GM23248 (cell line): ENCODE measurements at regions not wholly inside any gene's neighbourhood (a gene's known extent, or its start where the extent isn't known, plus 50 kb on each side); places are given as distances from the start of the nearest gene placed in this dataset.

Experiments used
- DNase-seq: peaks from one replicate; pipeline ENCODE4 v3.0.0-alpha.2; 2015
- H2AFZ ChIP-seq: fragments of 200-600 bp; sonication (generic); 2 replicates; pipeline ENCODE4 v1.6.1; 2016; ENCODE audit warnings: antibody characterized with exemption
- H3F3A ChIP-seq: fragments of 200-600 bp; sonication (generic); 2 replicates; pipeline ENCODE4 v1.6.1; 2016; ENCODE audit warnings: mild to moderate bottlenecking, antibody characterized with exemption, mixed run types; ENCODE audit not compliant: insufficient read depth
- H3K27ac ChIP-seq: fragments of 200-600 bp; sonication (generic); 2 replicates; pipeline ENCODE4 v1.5.1; 2016; ENCODE audit warnings: mild to moderate bottlenecking
- H3K27me3 ChIP-seq: fragments of 200-600 bp; sonication (generic); replicated peaks from 2 replicates; pipeline ENCODE4 v1.6.1; 2016; ENCODE audit warnings: mild to moderate bottlenecking; ENCODE audit not compliant: insufficient read depth
- H3K36me3 ChIP-seq: fragments of 200-600 bp; sonication (generic); 2 replicates; pipeline ENCODE4 v1.6.1; 2016; ENCODE audit warnings: low read depth, mild to moderate bottlenecking
- H3K4me1 ChIP-seq: fragments of 200-600 bp; sonication (generic); 2 replicates; pipeline ENCODE4 v1.6.1; 2016; ENCODE audit warnings: mild to moderate bottlenecking; ENCODE audit not compliant: insufficient read depth
- H3K4me2 ChIP-seq: fragments of 200-600 bp; sonication (generic); one replicate; pipeline ENCODE4 v1.6.1; 2016; ENCODE audit warnings: mild to moderate bottlenecking; ENCODE audit not compliant: unreplicated experiment
- H3K4me3 ChIP-seq: fragments of 200-600 bp; sonication (generic); 2 replicates; pipeline ENCODE4 v1.5.1; 2016; ENCODE audit warnings: mild to moderate bottlenecking
- H3K79me2 ChIP-seq: fragments of 200-600 bp; sonication (generic); 2 replicates; pipeline ENCODE4 v1.6.1; 2016; ENCODE audit warnings: mild to moderate bottlenecking; ENCODE audit not compliant: insufficient read depth
- H3K9ac ChIP-seq: fragments of 200-600 bp; sonication (generic); 2 replicates; pipeline ENCODE4 v1.6.1; 2016; ENCODE audit warnings: mild to moderate bottlenecking
- H3K9me2 ChIP-seq: fragments of 200-600 bp; sonication (generic); 2 replicates; pipeline ENCODE4 v1.6.1; 2016; ENCODE audit warnings: mixed run types, mild to moderate bottlenecking, moderate library complexity; ENCODE audit not compliant: insufficient read depth
- H3K9me3 ChIP-seq: fragments of 200-600 bp; sonication (generic); one replicate; pipeline ENCODE4 v1.6.1; 2017; ENCODE audit warnings: low read depth
- H4K20me1 ChIP-seq: fragments of 200-600 bp; sonication (generic); 2 replicates; pipeline ENCODE4 v1.6.0; 2016; ENCODE audit not compliant: insufficient read depth
- EZH2 ChIP-seq: fragments of 200-600 bp; sonication (generic); IDR thresholded peaks from 2 replicates; pipeline ENCODE4 v1.6.1; 2018; ENCODE audit warnings: antibody characterized with exemption, mild to moderate bottlenecking; ENCODE audit not compliant: insufficient read depth, poor library complexity, severe bottlenecking
- EZH2phosphoT487 ChIP-seq: fragments of 200-600 bp; sonication (generic); IDR thresholded peaks from 2 replicates; pipeline ENCODE4 v1.6.1; 2018; ENCODE audit warnings: antibody characterized with exemption, moderate library complexity, mild to moderate bottlenecking, low read depth; ENCODE audit not compliant: insufficient read depth
- WGBS, 2 experiments: methylation state at CpG; one replicate each; pipeline ENCODE4 v1.1.6; 2015 to 2017; ENCODE audit warnings: low lambda C conversion rate in 2 of 2, low coverage in 1 of 2; ENCODE audit errors: missing lambda C conversion rate in 2 of 2; 5-methylcytosine and 5-hydroxymethylcytosine counted together
- in situ Hi-C: fragments of 300-500 bp; cut with MboI; formaldehyde crosslinking; loops from 2 replicates; pipeline ENCODE4 v1.15.0; 2020

GRCh38 chr2:193231634-193232033 is 1036.9 kb upstream of the TMEFF2 start:
- Histone ChIP-seq H3K27me3 (no peaks in the 10 kb centered on the region), H3F3A (no peaks in the 10 kb centered on the region), H3K9ac (no peak overlapping the region), H3K4me1 (no peaks in the 10 kb centered on the region), H3K9me3 (no peaks in the 10 kb centered on the region), H3K9me2 (no peaks in the 10 kb centered on the region), H3K4me3 (no peak overlapping the region), H3K36me3 (no peaks in the 10 kb centered on the region), H3K79me2 (no peaks in the 10 kb centered on the region), H3K4me2 (no peak overlapping the region), H3K27ac (no peak overlapping the region), H4K20me1 (no peaks in the 10 kb centered on the region), H2AFZ (no peak overlapping the region)
- DNase-seq: no peak
- WGBS, 2 experiments: 23 to 25% methylated on average over 2 of the region's 2 CpGs
- TF ChIP-seq EZH2phosphoT487 (no peak), EZH2 (no peak)
- in situ Hi-C loops: no loop called here

DNA sequence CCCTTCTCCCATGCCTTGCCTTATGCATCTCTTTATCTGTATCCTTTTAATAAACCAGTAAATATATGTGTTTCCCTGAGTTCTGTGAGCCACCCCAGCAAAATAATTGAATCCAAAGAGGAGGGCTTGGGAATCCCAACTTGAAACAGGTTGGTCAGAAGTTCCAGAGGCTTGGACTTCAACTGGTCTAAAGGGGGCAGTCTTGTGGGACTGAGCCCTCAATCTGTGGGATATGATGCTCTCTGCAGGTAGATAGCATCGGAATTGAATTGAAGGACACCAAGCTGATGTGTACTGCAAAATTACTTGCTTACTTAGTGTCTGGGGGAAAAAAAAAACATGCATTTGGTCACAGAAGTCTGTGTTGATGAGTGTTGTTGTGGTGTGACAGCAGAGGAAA is 1033.5 kb upstream of the TMEFF2 start:
- in situ Hi-C loops: no loop called here
- no peaks in the 10 kb centered on the region for H3K27me3 ChIP-seq
- H3K9me3 ChIP-seq: no peaks in the 10 kb centered on the region
- TF ChIP-seq EZH2 (no peak), EZH2phosphoT487 (no peak)
- H3F3A ChIP-seq: no peaks in the 10 kb centered on the region
- DNase-seq: no peak
- H2AFZ ChIP-seq: no peak overlapping the region
- no peaks in the 10 kb centered on the region for H3K36me3 ChIP-seq
- H3K4me2 ChIP-seq: no peak overlapping the region
- no peaks in the 10 kb centered on the region for H3K9me2 ChIP-seq
- no peak overlapping the region for H3K9ac ChIP-seq
- no peaks in the 10 kb centered on the region for H4K20me1 ChIP-seq
- H3K27ac ChIP-seq: no peak overlapping the region
- no peak overlapping the region for H3K4me3 ChIP-seq
- no peaks in the 10 kb centered on the region for H3K79me2 ChIP-seq
- no peaks in the 10 kb centered on the region for H3K4me1 ChIP-seq
- 12 to 19% methylated on average over 1 of the region's 1 CpG for WGBS, 2 experiments

- TF ChIP-seq EZH2phosphoT487 (no peak), EZH2 (no peak)
- Histone ChIP-seq H3K4me1 (no peaks in the 10 kb centered on the region), H4K20me1 (no peaks in the 10 kb centered on the region), H3K4me2 (no peak overlapping the region), H3K36me3 (no peaks in the 10 kb centered on the region), H3K9me2 (no peaks in the 10 kb centered on the region), H3K4me3 (no peak overlapping the region), H3K27me3 (no peaks in the 10 kb centered on the region), H3F3A (no peaks in the 10 kb centered on the region), H3K79me2 (no peaks in the 10 kb centered on the region), H2AFZ (no peak overlapping the region), H3K9ac (no peak overlapping the region), H3K9me3 (no peaks in the 10 kb centered on the region), H3K27ac (no peak overlapping the region)
- 69 to 70% methylated on average over 2 of the region's 2 CpGs for WGBS, 2 experiments
- DNase-seq: no peak
- in situ Hi-C loops: no loop called here
These were observed 1027.7 kb upstream of the TMEFF2 start for GRCh38 chr2:193222454-193222853.

DNA sequence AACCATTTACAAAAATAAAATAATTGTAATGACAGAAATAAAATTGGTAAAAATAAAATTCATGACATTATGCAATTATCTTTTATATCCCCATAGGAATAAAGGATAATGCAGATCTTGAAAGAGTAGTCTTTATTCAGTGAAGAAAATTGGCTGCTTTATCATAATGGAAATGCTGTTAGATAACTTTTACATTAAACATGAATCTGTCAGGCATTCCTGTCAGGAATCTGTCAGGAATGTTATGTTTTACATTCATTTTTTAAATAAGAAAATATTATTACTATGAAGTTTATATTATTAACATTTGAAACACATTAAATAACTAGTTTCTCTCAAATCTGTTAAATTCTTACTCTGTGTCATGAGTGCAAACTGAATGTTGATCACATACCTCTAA is 1024.7 kb upstream of the TMEFF2 start:
- in situ Hi-C loops: no loop called here
- no peak overlapping the region for H3K4me2 ChIP-seq
- DNase-seq: no peak
- H3K4me3 ChIP-seq: no peak overlapping the region
- H3K9me2 ChIP-seq: no peaks in the 10 kb centered on the region
- H3K4me1 ChIP-seq: no peaks in the 10 kb centered on the region
- no peaks in the 10 kb centered on the region for H3K36me3 ChIP-seq
- no peaks in the 10 kb centered on the region for H3F3A ChIP-seq
- H3K79me2 ChIP-seq: no peaks in the 10 kb centered on the region
- no peak overlapping the region for H2AFZ ChIP-seq
- no peaks in the 10 kb centered on the region for H3K9me3 ChIP-seq
- H4K20me1 ChIP-seq: no peaks in the 10 kb centered on the region
- TF ChIP-seq EZH2: no peak
- no peak for TF ChIP-seq EZH2phosphoT487
- no peak overlapping the region for H3K9ac ChIP-seq
- H3K27ac ChIP-seq: no peak overlapping the region
- H3K27me3 ChIP-seq: no peaks in the 10 kb centered on the region

DNA sequence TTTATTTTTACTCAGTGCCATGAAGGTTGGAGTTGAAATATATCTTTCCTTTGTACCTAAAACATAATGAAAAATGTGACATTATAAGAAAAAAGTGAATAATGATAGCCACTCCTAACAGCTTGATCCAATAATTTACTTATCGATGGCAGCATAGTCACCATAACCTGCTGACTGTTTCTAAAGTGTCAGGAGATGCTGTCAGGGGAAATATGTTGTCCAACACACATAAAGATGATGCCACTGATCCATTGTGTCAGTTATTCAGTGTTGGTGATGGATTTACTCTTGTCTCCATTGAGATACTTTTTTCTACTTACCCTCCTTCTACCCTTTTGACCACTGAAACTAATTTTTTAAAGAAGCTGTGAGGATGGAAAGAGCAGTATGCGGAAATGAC is 1006.9 kb upstream of the TMEFF2 start:
- no peaks in the 10 kb centered on the region for H3K79me2 ChIP-seq
- H3F3A ChIP-seq: no peaks in the 10 kb centered on the region
- no peaks in the 10 kb centered on the region for H3K4me1 ChIP-seq
- no peaks in the 10 kb centered on the region for H3K36me3 ChIP-seq
- H3K9ac ChIP-seq: no peak overlapping the region
- H4K20me1 ChIP-seq: no peaks in the 10 kb centered on the region
- TF ChIP-seq EZH2 (no peak), EZH2phosphoT487 (no peak)
- WGBS, 2 experiments: 36 to 46% methylated on average over 2 of the region's 2 CpGs
- no peaks in the 10 kb centered on the region for H3K27me3 ChIP-seq
- in situ Hi-C loops: no loop called here
- no peak overlapping the region for H2AFZ ChIP-seq
- H3K4me2 ChIP-seq: no peak overlapping the region
- H3K4me3 ChIP-seq: no peak overlapping the region
- peaks cover 3% of the 10 kb centered on the region for H3K9me3 ChIP-seq
- no peak for DNase-seq
- H3K27ac ChIP-seq: no peak overlapping the region
- no peaks in the 10 kb centered on the region for H3K9me2 ChIP-seq
